ENCODE measurements at regions not wholly inside any gene's neighbourhood (a gene's known extent, or its start where the extent isn't known, plus 50 kb on each side); places are given as distances from the start of the nearest gene placed in this dataset.

- Histone ChIP-seq H3K9ac (no peak overlapping the region), H3K27me3 (no peaks in the 10 kb centered on the region), H3K4me2 (no peak overlapping the region), H3K4me1 (no peaks in the 10 kb centered on the region), H3K4me3 (no peak overlapping the region), H3K27ac (no peak overlapping the region), H3K36me3 (no peaks in the 10 kb centered on the region), H2AFZ (replicated peaks) (no peak overlapping the region), H3K9me3 (ENCODE audit: low read depth) (no peaks in the 10 kb centered on the region), H4K20me1 (ENCODE audit: low read depth) (no peaks in the 10 kb centered on the region), H3K79me2 (ENCODE audit: low read depth) (no peaks in the 10 kb centered on the region), H3F3A (ENCODE audit: low read depth) (no peaks in the 10 kb centered on the region)
- no peaks in the 10 kb centered on the region for H3K36me3 Mint-ChIP-seq
- H3K9me3 Mint-ChIP-seq: no peaks in the 10 kb centered on the region
- H3K4me1 Mint-ChIP-seq: no peaks in the 10 kb centered on the region
- H3K4me3 Mint-ChIP-seq: no peak overlapping the region
- no peak for TF ChIP-seq CTCF (IDR thresholded peaks at IDR 0.05)
- TF ChIP-seq EZH2 (IDR thresholded peaks at IDR 0.05): no peak
- no peak for TF ChIP-seq EZH2phosphoT487 (IDR thresholded peaks at IDR 0.05)
- H3K27me3 Mint-ChIP-seq (ENCODE audit: insufficient read depth, low read depth): peaks cover 2% of the 10 kb centered on the region
- DNase-seq (ENCODE audit: low spot score): no peak
- H3K27ac Mint-ChIP-seq: no peak overlapping the region
These were observed 707.5 kb downstream of the ZWINT start for GRCh38 chr10:55653531-55653930.

GRCh38 chr10:55641601-55642000 is 719.5 kb downstream of the ZWINT start:
- H3K27ac Mint-ChIP-seq: no peak overlapping the region
- no peaks in the 10 kb centered on the region for H3K36me3 Mint-ChIP-seq
- H4K20me1 ChIP-seq (ENCODE audit: low read depth): no peaks in the 10 kb centered on the region
- H3K27me3 ChIP-seq: no peaks in the 10 kb centered on the region
- H3K27me3 Mint-ChIP-seq (ENCODE audit: insufficient read depth, low read depth): no peaks in the 10 kb centered on the region
- no peaks in the 10 kb centered on the region for H3F3A ChIP-seq (ENCODE audit: low read depth)
- H3K4me1 Mint-ChIP-seq: no peaks in the 10 kb centered on the region
- H3K36me3 ChIP-seq: no peaks in the 10 kb centered on the region
- H3K27ac ChIP-seq: no peak overlapping the region
- H3K4me2 ChIP-seq: no peak overlapping the region
- no peak for DNase-seq (ENCODE audit: low spot score)
- no peak for TF ChIP-seq CTCF (IDR thresholded peaks at IDR 0.05)
- no peak for TF ChIP-seq EZH2 (IDR thresholded peaks at IDR 0.05)
- TF ChIP-seq EZH2phosphoT487 (IDR thresholded peaks at IDR 0.05): no peak
- H3K9ac ChIP-seq: no peak overlapping the region
- H3K79me2 ChIP-seq (ENCODE audit: low read depth): no peaks in the 10 kb centered on the region
- no peak overlapping the region for H3K4me3 Mint-ChIP-seq
- no peaks in the 10 kb centered on the region for H3K9me3 Mint-ChIP-seq
- no peaks in the 10 kb centered on the region for H3K4me1 ChIP-seq
- H3K9me3 ChIP-seq (ENCODE audit: low read depth): no peaks in the 10 kb centered on the region
- H2AFZ ChIP-seq (replicated peaks): no peak overlapping the region
- no peak overlapping the region for H3K4me3 ChIP-seq

GRCh38 chr10:55631071-55631654 is 729.9 kb downstream of the ZWINT start:
- Histone ChIP-seq H3K27me3 (peaks cover 15% of the 10 kb centered on the region), H3K9ac (no peak overlapping the region), H3K4me2 (peak overlapping the region; percentile 99), H3K4me1 (peaks cover 13% of the 10 kb centered on the region), H3K27ac (no peak overlapping the region), H3K9me3 (ENCODE audit: low read depth) (no peaks in the 10 kb centered on the region), H4K20me1 (ENCODE audit: low read depth) (peaks cover 4% of the 10 kb centered on the region), H2AFZ (replicated peaks) (peak overlapping the region; percentile 100), H3K79me2 (ENCODE audit: low read depth) (no peaks in the 10 kb centered on the region), H3K36me3 (no peaks in the 10 kb centered on the region), H3K4me3 (peak overlapping the region; percentile 81), H3F3A (ENCODE audit: low read depth) (peaks cover 21% of the 10 kb centered on the region)
- peak; percentile 93 for DNase-seq (ENCODE audit: low spot score)
- Mint-ChIP-seq H3K27ac (peak overlapping the region; percentile 90), H3K27me3 (ENCODE audit: insufficient read depth, low read depth) (peaks cover 19% of the 10 kb centered on the region), H3K4me1 (peaks cover 14% of the 10 kb centered on the region), H3K4me3 (peak overlapping the region; percentile 94), H3K9me3 (no peaks in the 10 kb centered on the region), H3K36me3 (no peaks in the 10 kb centered on the region)
- TF ChIP-seq EZH2phosphoT487 (IDR thresholded peaks at IDR 0.05) (peak; percentile 6), CTCF (IDR thresholded peaks at IDR 0.05) (peak; percentile 79), EZH2 (IDR thresholded peaks at IDR 0.05) (no peak)

All from neural progenitor cell (in vitro differentiated cells).